WTC11 (cell line): ENCODE measurements at regions not wholly inside any gene's neighbourhood (a gene's known extent, or its start where the extent isn't known, plus 50 kb on each side); places are given as distances from the start of the nearest gene placed in this dataset.

Experiments
- ATAC-seq: fragments of 200-7000 bp; cut with Tn5 transposase; 2 replicates; pipeline ENCODE4 v1.10.0; 2021; ENCODE audit warnings: mild to moderate bottlenecking, moderate library complexity
- CTCF ChIA-PET: fragments of 300-600 bp; sonication (Branson Sonifier 250); formaldehyde crosslinking; loops from one replicate; lab custom pipeline; 2021; ENCODE audit warnings: antibody characterized with exemption; lab: Charles Lee
- POLR2A ChIA-PET: fragments of 350-600 bp; sonication (Branson Sonifier 250); formaldehyde crosslinking; loops from one replicate; lab custom pipeline; 2021; ENCODE audit warnings: antibody characterized with exemption; lab: Charles Lee
- DNase-seq: peaks from one replicate; pipeline ENCODE4 v3.0.0; 2021; ENCODE audit warnings: low spot score
- H3K27ac Mint-ChIP-seq: 2 replicates; pipeline ENCODE4 v1.8.0; 2021; ENCODE audit warnings: mixed read lengths
- H3K27me3 Mint-ChIP-seq: 2 replicates; pipeline ENCODE4 v1.8.0; 2021; ENCODE audit warnings: low read depth, mild to moderate bottlenecking, moderate library complexity, mixed read lengths
- H3K36me3 Mint-ChIP-seq: 2 replicates; pipeline ENCODE4 v1.8.0; 2021; ENCODE audit warnings: mixed read lengths
- H3K4me1 Mint-ChIP-seq: 2 replicates; pipeline ENCODE4 v1.8.0; 2022; ENCODE audit warnings: mixed read lengths
- H3K4me3 Mint-ChIP-seq: 2 replicates; pipeline ENCODE4 v1.8.0; 2021; ENCODE audit warnings: mild to moderate bottlenecking, moderate library complexity, mixed read lengths
- H3K9me3 Mint-ChIP-seq: 2 replicates; pipeline ENCODE4 v1.8.0; 2021; ENCODE audit warnings: mixed read lengths
- EMX1 ChIP-seq: fragments of 250-450 bp; sonication (Bioruptor Pico); IDR thresholded peaks from 2 replicates; pipeline ENCODE4 v1.8.0; 2021; ENCODE audit warnings: mild to moderate bottlenecking
- FOXP1 ChIP-seq: sonication (generic); formaldehyde crosslinking; IDR thresholded peaks from 2 replicates; pipeline ENCODE4 v1.8.0; 2022; ENCODE audit warnings: missing genetic modification reagents, mild to moderate bottlenecking, moderate library complexity, borderline replicate concordance
- GABPB1 ChIP-seq: sonication (generic); formaldehyde crosslinking; IDR thresholded peaks from 2 replicates; pipeline ENCODE4 v1.8.1; 2023; ENCODE audit warnings: mild to moderate bottlenecking, missing genetic modification reagents
- NR2C2 ChIP-seq: sonication (generic); formaldehyde crosslinking; IDR thresholded peaks from 2 replicates; pipeline ENCODE4 v1.8.0; 2022; ENCODE audit warnings: mild to moderate bottlenecking, missing genetic modification reagents
- OVOL2 ChIP-seq: fragments of 250-450 bp; sonication (Bioruptor Pico); IDR thresholded peaks from 2 replicates; pipeline ENCODE4 v1.9.0; 2021; ENCODE audit warnings: mild to moderate bottlenecking, borderline replicate concordance
- ZBTB21 ChIP-seq: sonication (generic); formaldehyde crosslinking; IDR thresholded peaks from 2 replicates; pipeline ENCODE4 v1.8.1; 2023; ENCODE audit warnings: mild to moderate bottlenecking, missing genetic modification reagents, borderline replicate concordance
- TF ChIP-seq, protein P1 (sequence below): sonication (generic); formaldehyde crosslinking; IDR thresholded peaks from 2 replicates; pipeline ENCODE4 v1.8.0; 2022; ENCODE audit warnings: mild to moderate bottlenecking, missing genetic modification reagents
- TF ChIP-seq, protein P2 (sequence below): sonication (generic); formaldehyde crosslinking; IDR thresholded peaks from 2 replicates; pipeline ENCODE4 v1.8.0; 2022; ENCODE audit warnings: missing genetic modification reagents
- TF ChIP-seq, protein P3 (sequence below): sonication (generic); formaldehyde crosslinking; IDR thresholded peaks from 2 replicates; pipeline ENCODE4 v1.8.1; 2022; ENCODE audit warnings: mild to moderate bottlenecking, missing genetic modification reagents, moderate library complexity, borderline replicate concordance
- TF ChIP-seq, protein P4 (sequence below): sonication (generic); formaldehyde crosslinking; IDR thresholded peaks from 2 replicates; pipeline ENCODE4 v1.8.0; 2022; ENCODE audit warnings: mild to moderate bottlenecking, missing genetic modification reagents
- TF ChIP-seq, protein P5 (sequence below): sonication (generic); formaldehyde crosslinking; IDR thresholded peaks from 2 replicates; pipeline ENCODE4 v1.8.0; 2022; ENCODE audit warnings: mild to moderate bottlenecking, missing genetic modification reagents

DNA sequence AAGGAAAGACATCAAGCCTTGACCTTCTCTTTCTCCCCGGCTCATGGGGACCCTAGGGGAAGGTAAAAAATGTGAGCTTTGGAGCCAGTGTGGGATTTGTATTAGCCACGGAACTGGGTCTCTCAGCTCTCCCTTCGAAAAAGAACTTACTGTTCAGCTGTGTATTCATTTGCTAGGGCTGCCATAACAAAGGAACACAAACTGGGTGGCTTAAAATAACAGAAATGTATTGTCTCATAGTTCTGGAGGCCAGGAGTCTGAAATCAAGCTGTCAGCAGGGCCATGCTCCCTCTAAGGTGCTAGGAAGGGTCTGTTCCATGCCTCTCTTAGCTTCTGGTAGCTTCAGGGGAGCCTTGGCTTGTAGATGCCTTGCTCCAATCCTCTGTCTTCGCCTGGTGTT lies 83.5 kb upstream of the SLC2A1 start:
- ATAC-seq, result no peak
- ChIA-PET POLR2A (no interaction called here), CTCF (interaction anchor here (1.2 to 1.8 kb wide), 2 partner anchors 31 to 119 kb away, joined by 4 to 5 read pairs; no protein-coding TSS in a partner anchor)
- Mint-ChIP-seq H3K4me3 (no peak overlapping the region), H3K4me1 (peaks cover 15% of the 10 kb centered on the region), H3K9me3 (peaks cover 9% of the 10 kb centered on the region), H3K36me3 (no peaks in the 10 kb centered on the region), H3K27ac (no peak overlapping the region), H3K27me3 (peaks cover 3% of the 10 kb centered on the region; the same call in 1 of the 2 replicates)
- DNase-seq, result no peak
- TF ChIP-seq ZBTB21 (CRISPR knock-in tag) (no peak), FOXP1 (no peak)
- TF ChIP-seq, protein P1, sequence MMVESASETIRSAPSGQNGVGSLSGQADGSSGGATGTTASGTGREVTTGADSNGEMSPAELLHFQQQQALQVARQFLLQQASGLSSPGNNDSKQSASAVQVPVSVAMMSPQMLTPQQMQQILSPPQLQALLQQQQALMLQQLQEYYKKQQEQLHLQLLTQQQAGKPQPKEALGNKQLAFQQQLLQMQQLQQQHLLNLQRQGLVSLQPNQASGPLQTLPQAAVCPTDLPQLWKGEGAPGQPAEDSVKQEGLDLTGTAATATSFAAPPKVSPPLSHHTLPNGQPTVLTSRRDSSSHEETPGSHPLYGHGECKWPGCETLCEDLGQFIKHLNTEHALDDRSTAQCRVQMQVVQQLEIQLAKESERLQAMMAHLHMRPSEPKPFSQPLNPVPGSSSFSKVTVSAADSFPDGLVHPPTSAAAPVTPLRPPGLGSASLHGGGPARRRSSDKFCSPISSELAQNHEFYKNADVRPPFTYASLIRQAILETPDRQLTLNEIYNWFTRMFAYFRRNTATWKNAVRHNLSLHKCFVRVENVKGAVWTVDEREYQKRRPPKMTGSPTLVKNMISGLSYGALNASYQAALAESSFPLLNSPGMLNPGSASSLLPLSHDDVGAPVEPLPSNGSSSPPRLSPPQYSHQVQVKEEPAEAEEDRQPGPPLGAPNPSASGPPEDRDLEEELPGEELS (CRISPR knock-in tag), result no peak
- TF ChIP-seq, protein P2, sequence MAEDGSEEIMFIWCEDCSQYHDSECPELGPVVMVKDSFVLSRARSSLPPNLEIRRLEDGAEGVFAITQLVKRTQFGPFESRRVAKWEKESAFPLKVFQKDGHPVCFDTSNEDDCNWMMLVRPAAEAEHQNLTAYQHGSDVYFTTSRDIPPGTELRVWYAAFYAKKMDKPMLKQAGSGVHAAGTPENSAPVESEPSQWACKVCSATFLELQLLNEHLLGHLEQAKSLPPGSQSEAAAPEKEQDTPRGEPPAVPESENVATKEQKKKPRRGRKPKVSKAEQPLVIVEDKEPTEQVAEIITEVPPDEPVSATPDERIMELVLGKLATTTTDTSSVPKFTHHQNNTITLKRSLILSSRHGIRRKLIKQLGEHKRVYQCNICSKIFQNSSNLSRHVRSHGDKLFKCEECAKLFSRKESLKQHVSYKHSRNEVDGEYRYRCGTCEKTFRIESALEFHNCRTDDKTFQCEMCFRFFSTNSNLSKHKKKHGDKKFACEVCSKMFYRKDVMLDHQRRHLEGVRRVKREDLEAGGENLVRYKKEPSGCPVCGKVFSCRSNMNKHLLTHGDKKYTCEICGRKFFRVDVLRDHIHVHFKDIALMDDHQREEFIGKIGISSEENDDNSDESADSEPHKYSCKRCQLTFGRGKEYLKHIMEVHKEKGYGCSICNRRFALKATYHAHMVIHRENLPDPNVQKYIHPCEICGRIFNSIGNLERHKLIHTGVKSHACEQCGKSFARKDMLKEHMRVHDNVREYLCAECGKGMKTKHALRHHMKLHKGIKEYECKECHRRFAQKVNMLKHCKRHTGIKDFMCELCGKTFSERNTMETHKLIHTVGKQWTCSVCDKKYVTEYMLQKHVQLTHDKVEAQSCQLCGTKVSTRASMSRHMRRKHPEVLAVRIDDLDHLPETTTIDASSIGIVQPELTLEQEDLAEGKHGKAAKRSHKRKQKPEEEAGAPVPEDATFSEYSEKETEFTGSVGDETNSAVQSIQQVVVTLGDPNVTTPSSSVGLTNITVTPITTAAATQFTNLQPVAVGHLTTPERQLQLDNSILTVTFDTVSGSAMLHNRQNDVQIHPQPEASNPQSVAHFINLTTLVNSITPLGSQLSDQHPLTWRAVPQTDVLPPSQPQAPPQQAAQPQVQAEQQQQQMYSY (CRISPR knock-in tag), result no peak

DNA sequence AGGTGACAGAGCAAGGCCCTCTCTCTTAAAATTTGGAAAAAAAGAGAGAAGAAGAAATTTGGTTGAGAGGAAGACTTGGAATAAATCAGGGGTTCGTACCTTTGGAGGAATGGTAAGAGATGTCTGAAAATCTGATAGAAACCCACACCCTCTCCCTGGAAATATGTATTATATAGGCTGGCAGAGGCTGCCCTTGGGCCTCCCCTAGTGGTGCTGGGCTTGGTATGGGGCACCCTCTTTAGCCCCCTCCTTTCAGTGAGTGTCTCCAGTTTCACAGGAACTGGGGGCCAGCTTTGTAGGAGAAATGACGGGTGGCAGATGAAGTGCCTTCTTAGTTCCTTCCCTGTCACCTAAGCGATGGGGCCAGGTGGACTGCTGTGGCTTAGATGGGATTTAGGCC lies 82.9 kb upstream of the SLC2A1 start:
- no peaks in the 10 kb centered on the region for H3K36me3 Mint-ChIP-seq
- H3K27me3 Mint-ChIP-seq, result 0 out of 2 replicates have a peak, but pooled peaks cover 3% of the 10 kb centered on the region
- no peak overlapping the region for H3K27ac Mint-ChIP-seq
- POLR2A ChIA-PET, result no interaction called here
- H3K4me3 Mint-ChIP-seq, result no peak overlapping the region
- CTCF ChIA-PET, result interaction anchor here (0.6 to 1.8 kb wide), 3 partner anchors 32 to 118 kb away, joined by 4 to 5 read pairs (median 4); no protein-coding TSS in a partner anchor
- ATAC-seq (no peak), DNase-seq (no peak)
- H3K4me1 Mint-ChIP-seq, result peaks cover 21% of the 10 kb centered on the region
- peaks cover 6% of the 10 kb centered on the region for H3K9me3 Mint-ChIP-seq
- TF ChIP-seq OVOL2 (CRISPR knock-in tag) (no peak), NR2C2 (CRISPR knock-in tag) (no peak), EMX1 (CRISPR knock-in tag) (no peak)
- TF ChIP-seq, protein P3, sequence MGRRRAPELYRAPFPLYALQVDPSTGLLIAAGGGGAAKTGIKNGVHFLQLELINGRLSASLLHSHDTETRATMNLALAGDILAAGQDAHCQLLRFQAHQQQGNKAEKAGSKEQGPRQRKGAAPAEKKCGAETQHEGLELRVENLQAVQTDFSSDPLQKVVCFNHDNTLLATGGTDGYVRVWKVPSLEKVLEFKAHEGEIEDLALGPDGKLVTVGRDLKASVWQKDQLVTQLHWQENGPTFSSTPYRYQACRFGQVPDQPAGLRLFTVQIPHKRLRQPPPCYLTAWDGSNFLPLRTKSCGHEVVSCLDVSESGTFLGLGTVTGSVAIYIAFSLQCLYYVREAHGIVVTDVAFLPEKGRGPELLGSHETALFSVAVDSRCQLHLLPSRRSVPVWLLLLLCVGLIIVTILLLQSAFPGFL (CRISPR knock-in tag), result no peak
- TF ChIP-seq, protein P4, sequence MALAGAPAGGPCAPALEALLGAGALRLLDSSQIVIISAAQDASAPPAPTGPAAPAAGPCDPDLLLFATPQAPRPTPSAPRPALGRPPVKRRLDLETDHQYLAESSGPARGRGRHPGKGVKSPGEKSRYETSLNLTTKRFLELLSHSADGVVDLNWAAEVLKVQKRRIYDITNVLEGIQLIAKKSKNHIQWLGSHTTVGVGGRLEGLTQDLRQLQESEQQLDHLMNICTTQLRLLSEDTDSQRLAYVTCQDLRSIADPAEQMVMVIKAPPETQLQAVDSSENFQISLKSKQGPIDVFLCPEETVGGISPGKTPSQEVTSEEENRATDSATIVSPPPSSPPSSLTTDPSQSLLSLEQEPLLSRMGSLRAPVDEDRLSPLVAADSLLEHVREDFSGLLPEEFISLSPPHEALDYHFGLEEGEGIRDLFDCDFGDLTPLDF, result no peak

DNA sequence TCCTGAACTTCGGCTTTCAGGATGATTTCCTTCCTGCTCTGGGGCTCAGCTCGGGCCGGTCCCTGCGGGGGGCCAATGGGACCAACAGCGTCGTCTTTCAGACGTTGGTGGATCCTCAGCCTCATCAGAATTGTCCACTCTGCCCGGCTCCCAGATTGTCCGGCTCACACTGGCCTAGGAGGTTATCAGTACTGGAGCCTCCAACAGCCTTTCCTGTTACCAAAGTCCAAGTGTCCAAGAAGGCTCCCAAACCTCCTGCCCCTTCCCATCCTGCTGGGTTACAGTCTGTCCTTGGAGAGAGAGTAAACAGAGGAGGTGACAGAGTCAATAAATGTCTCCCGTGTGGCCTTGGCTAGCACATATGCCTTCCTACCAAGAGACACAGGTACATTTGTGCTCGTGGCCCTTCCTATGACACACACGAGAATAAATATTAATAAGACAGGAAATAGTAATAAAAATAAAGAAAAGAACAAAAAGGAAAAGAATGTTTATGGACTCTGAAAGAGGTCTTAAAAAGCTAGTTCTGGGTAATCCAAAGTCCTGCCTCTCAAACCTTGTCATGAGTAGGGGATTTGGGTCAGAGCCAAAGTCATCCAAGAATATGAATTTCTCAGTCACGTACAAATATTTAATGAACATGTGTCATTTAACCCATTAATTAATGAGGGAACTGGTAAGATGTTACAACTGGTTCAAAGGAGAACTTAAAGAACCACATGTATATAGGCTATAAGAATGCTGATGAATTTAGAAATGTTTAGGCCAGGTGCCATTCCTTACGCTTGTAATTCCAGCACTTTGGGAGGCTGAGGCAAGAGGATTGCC lies 80.8 kb upstream of the SLC2A1 start:
- ATAC-seq (no peak; the same call in 1 of the 2 replicates), DNase-seq (no peak)
- Mint-ChIP-seq H3K4me1 (peaks cover 29% of the 10 kb centered on the region), H3K27me3 (no peaks in the 10 kb centered on the region), H3K4me3 (no peak overlapping the region), H3K9me3 (no peaks in the 10 kb centered on the region), H3K27ac (no peak overlapping the region), H3K36me3 (no peaks in the 10 kb centered on the region)
- TF ChIP-seq, protein P5, sequence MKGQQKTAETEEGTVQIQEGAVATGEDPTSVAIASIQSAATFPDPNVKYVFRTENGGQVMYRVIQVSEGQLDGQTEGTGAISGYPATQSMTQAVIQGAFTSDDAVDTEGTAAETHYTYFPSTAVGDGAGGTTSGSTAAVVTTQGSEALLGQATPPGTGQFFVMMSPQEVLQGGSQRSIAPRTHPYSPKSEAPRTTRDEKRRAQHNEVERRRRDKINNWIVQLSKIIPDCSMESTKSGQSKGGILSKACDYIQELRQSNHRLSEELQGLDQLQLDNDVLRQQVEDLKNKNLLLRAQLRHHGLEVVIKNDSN (CRISPR knock-in tag), result no peak
- peak; percentile 55; the same call in 1 of the 2 replicates for TF ChIP-seq GABPB1 (CRISPR knock-in tag)
- ChIA-PET POLR2A (no interaction called here), CTCF (interaction anchor here (0.6 to 2.0 kb wide), 2 partner anchors 34 to 68 kb away, joined by 4 to 5 read pairs; no protein-coding TSS in a partner anchor)
